Myocyte (in vitro differentiated cells): ENCODE measurements at regions not wholly inside any gene's neighbourhood (a gene's known extent, or its start where the extent isn't known, plus 50 kb on each side); places are given as distances from the start of the nearest gene placed in this dataset.

Source experiments
- DNase-seq: peaks from one replicate; pipeline ENCODE4 v3.0.0-alpha.2; 2012; ENCODE audit warnings: low read depth

DNA sequence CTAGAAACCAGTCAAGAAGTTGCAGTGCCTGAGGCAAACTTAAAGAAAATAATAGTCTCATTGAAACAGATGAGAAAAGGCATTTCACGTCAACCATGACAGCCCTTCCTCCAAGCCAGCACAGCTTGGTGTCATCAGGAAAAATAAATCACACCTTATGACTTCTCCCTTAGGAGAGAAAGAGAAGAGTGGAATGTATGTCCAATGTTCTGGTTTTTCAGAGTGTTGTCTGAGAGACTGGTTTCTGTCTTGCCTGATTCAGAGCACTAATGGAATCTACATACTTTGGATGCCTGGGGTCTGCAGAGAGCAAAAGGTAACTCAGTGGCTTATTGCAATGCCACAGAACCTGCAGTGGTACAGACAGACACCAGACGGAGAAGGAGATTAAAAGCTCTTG is 105.5 kb upstream of the PDE4D start:
- DNase-seq = no peak

DNA sequence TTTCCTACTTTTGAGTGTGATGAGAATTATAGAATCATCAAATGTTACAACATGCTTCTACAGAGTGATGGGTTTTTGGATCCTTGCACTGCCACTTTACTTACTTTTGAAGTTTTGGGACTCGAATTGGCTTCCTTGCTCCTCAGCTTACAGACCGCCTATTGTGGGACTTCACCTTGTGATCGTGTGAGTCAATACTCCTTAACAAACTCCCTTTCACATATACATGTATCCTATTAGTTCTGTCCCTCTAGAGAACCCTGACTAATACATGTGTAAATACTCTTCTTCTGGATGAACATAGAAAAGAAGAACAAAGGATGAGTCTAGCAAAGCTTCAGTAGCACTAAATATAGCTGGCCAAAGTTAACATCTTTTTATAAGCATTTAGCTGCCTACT is 98.7 kb upstream of the PDE4D start:
- DNase-seq = no peak

DNA sequence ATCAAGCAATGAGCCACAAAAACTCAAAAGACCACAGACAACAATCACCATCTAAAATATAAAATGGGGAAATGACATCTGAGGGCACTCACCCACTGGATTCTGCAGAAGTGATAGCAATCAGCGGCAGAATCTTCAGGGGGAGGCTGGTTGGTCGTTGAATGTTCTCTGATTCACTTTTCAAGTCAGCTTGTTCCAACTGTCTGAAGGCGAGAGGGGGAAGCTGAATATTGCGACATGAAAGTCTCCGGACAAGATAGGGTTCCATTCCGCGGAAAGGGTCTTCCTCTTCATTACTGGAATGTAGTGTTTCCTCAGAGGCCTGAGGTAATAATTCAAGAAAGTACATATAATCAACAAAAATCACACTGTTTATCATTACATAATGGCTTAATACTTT is 94.9 kb upstream of the PDE4D start:
- no peak for DNase-seq

DNA sequence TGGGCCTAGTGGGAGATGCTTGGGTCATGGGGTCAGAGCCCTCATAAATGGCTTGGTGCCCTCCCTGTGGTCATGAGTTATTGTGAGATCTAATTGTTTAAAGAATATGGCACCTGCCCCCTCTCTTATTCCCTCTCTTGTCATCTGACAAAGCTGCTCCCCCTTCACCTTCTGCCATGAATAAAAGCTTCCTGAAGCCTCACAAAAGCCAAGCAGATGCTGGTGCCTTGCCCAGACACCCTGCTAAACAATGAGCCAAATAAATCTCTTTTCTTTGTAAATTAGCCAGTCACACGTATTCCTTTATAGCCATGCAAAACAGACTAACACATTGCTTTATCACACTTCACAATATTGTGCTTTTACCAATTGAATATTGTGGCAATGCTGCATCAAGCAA is 82.8 kb upstream of the PDE4D start:
- DNase-seq = no peak

DNA sequence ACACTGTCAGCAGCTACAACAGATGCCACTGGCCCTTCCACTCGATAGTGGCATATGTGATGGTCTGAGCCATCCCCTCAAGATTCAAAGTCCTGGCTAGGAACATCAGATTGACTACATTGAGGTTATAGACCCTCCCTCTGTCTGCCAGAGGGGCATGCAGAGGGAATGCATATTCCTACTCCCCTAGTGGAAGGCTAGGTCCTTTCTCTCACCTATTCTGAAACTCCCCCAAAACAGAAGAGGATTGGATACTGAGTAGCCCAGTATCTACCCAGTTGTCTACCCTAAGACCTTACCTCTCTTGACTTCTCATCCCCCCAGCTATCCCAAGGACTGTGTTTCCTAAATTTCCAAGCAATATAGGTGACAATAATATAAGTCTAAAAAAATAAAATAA is 78.5 kb upstream of the PDE4D start:
- DNase-seq = no peak

DNA sequence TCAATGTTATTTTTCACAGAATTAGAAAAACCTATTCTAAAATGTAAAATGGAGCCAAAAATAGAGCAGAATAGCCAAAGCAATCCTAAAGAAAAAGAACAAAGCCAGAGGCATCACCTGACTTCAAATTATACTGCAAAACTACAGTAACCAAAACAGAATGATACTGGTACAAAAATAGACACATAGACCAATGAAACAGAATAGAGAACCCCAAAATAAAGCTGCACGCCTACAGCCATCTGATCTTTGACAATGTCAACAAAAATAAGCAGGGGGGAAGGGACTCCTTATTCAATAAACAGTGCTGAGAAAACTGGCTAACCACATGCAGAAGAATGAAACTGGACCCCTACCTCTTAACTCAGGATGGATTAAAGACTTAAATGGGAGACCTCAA is 65.8 kb upstream of the PDE4D start:
- no peak for DNase-seq

DNA sequence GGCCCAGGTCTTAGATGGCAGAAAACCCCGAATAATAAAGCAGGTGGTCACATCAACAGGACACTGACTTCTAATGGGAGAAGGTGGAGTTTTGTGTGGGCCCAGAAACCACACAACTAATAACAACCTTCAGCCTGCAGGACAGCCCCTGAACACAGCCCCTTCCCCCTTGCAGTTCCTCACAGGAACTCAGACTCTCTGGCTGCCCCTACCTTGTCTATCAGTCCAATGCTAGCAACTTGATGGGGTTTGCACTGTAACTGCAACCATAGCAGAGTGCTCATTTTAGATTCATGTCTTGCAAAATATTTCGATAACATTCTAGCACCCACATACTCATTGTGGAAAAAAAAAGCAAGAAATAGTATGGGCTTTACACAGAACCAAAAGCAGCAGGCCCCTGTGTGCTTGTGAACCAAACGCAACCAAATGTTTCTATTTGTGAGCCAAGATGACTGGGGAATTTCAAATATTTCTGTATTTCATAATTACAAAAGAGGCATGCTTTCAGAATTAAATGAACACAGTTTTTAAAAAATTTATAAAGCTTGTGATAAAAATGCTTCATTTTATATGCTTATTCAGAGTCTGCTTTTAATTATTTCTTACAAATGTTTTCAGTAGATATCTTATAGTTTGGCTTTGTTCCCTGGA is 62.7 kb upstream of the PDE4D start:
- DNase-seq = no peak

DNA sequence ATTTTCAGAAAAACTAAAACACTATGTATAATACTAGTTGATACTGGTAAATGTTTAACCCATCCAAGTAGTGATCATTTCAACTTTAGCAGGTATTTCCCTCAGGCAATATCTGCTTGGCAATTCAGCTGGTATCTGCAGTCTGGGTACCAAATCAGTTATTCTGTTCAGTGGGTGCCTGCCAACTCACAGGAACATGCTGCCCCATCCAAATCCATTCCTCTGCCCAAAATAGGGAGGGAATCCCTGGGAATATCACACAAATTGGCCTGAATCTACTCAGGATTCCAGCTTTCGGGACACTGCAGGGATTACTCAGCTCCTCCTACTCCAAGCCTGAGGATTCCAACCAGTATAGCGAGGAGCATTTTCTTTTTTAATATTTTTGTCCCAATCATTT is 61.7 kb upstream of the PDE4D start:
- DNase-seq = no peak

DNA sequence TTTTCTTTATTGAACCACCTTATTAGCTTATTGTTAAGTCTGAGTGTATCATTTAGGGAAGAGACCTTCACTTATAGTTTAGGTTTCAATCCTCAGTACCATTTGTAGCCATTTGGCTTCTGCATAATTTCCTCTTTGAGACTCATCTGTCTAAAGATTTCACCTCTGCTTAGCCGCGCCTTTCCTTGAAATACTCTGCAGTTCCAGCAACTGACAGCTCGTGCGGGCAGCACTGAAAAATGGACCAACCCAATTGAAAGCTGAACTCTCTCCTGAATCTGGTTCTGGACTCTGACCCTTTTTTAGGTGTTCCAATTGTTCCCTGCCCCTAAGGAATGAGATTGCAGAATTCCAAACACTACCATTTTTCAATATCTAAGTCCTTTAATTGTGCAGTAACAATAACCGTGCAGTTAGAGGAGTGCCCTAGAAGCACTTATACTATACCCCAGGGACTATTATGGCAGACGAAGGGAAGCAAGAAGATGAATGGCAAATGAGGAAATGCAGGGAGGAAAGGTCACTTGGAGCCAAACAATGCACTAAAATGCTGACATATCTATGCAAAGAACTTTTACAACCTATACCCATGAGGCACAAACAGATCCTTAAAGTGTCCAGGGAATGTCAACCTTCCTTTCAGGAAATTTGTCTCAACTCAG is 50.1 kb upstream of the PDE4D start:
- DNase-seq = no peak
